ENCODE measurements at regions not wholly inside any gene's neighbourhood (a gene's known extent, or its start where the extent isn't known, plus 50 kb on each side); places are given as distances from the start of the nearest gene placed in this dataset.

GRCh38 chr12:42669553-42669952 lies 80.0 kb upstream of the PRICKLE1 start:
- H3K9me3 ChIP-seq (ENCODE audit: insufficient read depth, low read depth, low read length), result no peaks in the 10 kb centered on the region
- no peak overlapping the region for H2AFZ ChIP-seq (ENCODE audit: low read length)
- H3K9ac ChIP-seq (ENCODE audit: low read depth, low read length, poor library complexity, severe bottlenecking), result no peak overlapping the region
- H3F3A ChIP-seq (ENCODE audit: low read depth), result no peaks in the 10 kb centered on the region
- no peaks in the 10 kb centered on the region for H3K4me1 ChIP-seq (ENCODE audit: insufficient read depth, low read length, poor library complexity, severe bottlenecking)
- no peaks in the 10 kb centered on the region for H3K79me2 ChIP-seq (ENCODE audit: insufficient read depth, low read length)
- H4K20me1 ChIP-seq (ENCODE audit: insufficient read depth, low read length, poor library complexity, severe bottlenecking), result no peaks in the 10 kb centered on the region
- H3K4me2 ChIP-seq (ENCODE audit: low read depth, low read length, poor library complexity, severe bottlenecking), result no peak overlapping the region
- no peak overlapping the region for H3K4me3 ChIP-seq (ENCODE audit: low read length, poor library complexity, severe bottlenecking)
- TF ChIP-seq CTCF (conservative IDR thresholded peaks at IDR 0.05; ENCODE audit: low read length) (no peak), EZH2phosphoT487 (IDR thresholded peaks at IDR 0.05; ENCODE audit: borderline replicate concordance) (no peak)
- H3K36me3 ChIP-seq (ENCODE audit: insufficient read depth, low read length), result no peaks in the 10 kb centered on the region
- H3K9me2 ChIP-seq (replicated peaks; ENCODE audit: low read depth, low read length), result no peaks in the 10 kb centered on the region
- no peaks in the 10 kb centered on the region for H3K27me3 ChIP-seq (ENCODE audit: insufficient read depth, low read length, poor library complexity, severe bottlenecking)

DNA sequence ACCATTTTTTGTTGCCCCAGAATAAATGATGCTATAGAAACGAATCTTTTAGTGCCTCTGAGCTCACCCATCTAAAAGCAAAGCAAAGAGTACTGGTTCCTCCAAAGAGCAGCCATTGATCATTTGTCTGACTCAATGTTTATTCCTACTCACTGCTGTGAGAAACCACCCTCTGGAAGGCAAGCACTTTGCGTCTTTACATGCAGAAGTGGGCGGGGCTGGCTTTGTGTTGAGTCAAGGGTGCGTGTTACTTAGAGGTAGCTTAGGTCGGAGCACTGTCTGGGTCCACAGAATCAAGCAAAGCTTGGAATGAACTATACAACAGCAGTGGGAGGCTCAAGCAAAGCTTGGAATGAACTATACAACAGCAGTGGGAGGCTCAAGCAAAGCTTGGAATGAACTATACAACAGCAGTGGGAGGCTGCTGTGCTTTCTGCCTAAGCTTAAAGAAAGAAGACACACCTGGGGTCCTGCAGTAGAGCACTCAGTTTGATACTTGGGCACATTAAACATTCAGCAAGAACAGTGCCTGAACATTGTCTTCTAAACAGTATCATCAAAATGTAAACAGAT lies 77.2 kb upstream of the PRICKLE1 start:
- H3K79me2 ChIP-seq (ENCODE audit: insufficient read depth, low read length), result no peaks in the 10 kb centered on the region
- no peaks in the 10 kb centered on the region for H3K27me3 ChIP-seq (ENCODE audit: insufficient read depth, low read length, poor library complexity, severe bottlenecking)
- H3K9me2 ChIP-seq (replicated peaks; ENCODE audit: low read depth, low read length), result no peaks in the 10 kb centered on the region
- no peak overlapping the region for H2AFZ ChIP-seq (ENCODE audit: low read length)
- TF ChIP-seq EZH2phosphoT487 (IDR thresholded peaks at IDR 0.05; ENCODE audit: borderline replicate concordance) (no peak), CTCF (conservative IDR thresholded peaks at IDR 0.05; ENCODE audit: low read length) (no peak)
- no peaks in the 10 kb centered on the region for H3K4me1 ChIP-seq (ENCODE audit: insufficient read depth, low read length, poor library complexity, severe bottlenecking)
- H3K9me3 ChIP-seq (ENCODE audit: insufficient read depth, low read depth, low read length), result no peaks in the 10 kb centered on the region
- H3F3A ChIP-seq (ENCODE audit: low read depth), result no peaks in the 10 kb centered on the region
- no peaks in the 10 kb centered on the region for H4K20me1 ChIP-seq (ENCODE audit: insufficient read depth, low read length, poor library complexity, severe bottlenecking)
- H3K36me3 ChIP-seq (ENCODE audit: insufficient read depth, low read length), result no peaks in the 10 kb centered on the region
- no peak overlapping the region for H3K4me2 ChIP-seq (ENCODE audit: low read depth, low read length, poor library complexity, severe bottlenecking)
- no peak overlapping the region for H3K4me3 ChIP-seq (ENCODE audit: low read length, poor library complexity, severe bottlenecking)
- H3K9ac ChIP-seq (ENCODE audit: low read depth, low read length, poor library complexity, severe bottlenecking), result no peak overlapping the region

DNA sequence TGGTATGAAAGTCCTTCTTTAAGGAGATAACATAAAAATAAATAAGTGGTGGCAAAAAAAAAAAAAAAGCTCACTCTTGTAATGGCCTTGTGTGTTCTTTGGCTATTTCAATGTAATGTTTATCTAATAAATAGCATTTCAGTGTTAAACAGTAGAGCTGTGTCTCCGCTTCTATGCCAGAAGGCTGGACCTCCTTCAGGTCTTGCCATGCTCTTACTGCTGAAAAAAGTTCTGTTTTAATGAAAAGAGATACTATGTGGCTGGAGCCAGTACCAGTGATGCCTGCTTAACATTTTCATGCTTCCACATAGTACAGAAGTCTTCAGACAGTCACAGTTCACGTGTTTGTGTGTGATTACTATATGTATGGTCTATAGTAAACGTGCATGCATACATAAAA lies 74.1 kb upstream of the PRICKLE1 start:
- Histone ChIP-seq H3K9me3 (ENCODE audit: insufficient read depth, low read depth, low read length) (no peaks in the 10 kb centered on the region), H3K79me2 (ENCODE audit: insufficient read depth, low read length) (no peaks in the 10 kb centered on the region), H3F3A (ENCODE audit: low read depth) (no peaks in the 10 kb centered on the region), H3K36me3 (ENCODE audit: insufficient read depth, low read length) (no peaks in the 10 kb centered on the region), H3K9me2 (replicated peaks; ENCODE audit: low read depth, low read length) (no peaks in the 10 kb centered on the region), H3K27me3 (ENCODE audit: insufficient read depth, low read length, poor library complexity, severe bottlenecking) (no peaks in the 10 kb centered on the region), H3K4me3 (ENCODE audit: low read length, poor library complexity, severe bottlenecking) (no peak overlapping the region), H2AFZ (ENCODE audit: low read length) (no peak overlapping the region), H4K20me1 (ENCODE audit: insufficient read depth, low read length, poor library complexity, severe bottlenecking) (no peaks in the 10 kb centered on the region), H3K4me2 (ENCODE audit: low read depth, low read length, poor library complexity, severe bottlenecking) (no peak overlapping the region), H3K4me1 (ENCODE audit: insufficient read depth, low read length, poor library complexity, severe bottlenecking) (no peaks in the 10 kb centered on the region), H3K9ac (ENCODE audit: low read depth, low read length, poor library complexity, severe bottlenecking) (no peak overlapping the region)
- no peak for TF ChIP-seq CTCF (conservative IDR thresholded peaks at IDR 0.05; ENCODE audit: low read length)
- TF ChIP-seq EZH2phosphoT487 (IDR thresholded peaks at IDR 0.05; ENCODE audit: borderline replicate concordance), result no peak
